ENCODE measurements at regions not wholly inside any gene's neighbourhood (a gene's known extent, or its start where the extent isn't known, plus 50 kb on each side); places are given as distances from the start of the nearest gene placed in this dataset.

DNA sequence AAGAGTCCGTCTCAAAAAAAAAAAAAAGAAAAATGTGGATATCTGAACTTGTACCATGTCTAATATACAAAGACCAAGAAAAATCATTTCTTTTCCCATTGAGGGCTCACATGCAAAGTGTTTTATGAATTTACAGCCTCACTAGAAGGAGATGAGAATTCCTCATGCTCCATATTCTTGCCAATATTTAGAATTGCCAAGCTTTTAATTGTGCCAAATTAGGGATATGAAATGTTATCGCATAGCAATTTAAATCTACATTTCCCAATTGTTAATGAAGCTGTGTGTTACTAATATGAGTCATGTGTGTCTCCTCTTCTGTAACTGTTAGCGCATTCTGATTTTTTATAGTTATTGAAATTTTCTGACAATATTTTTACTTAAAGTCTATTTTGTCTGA is 63.0 kb upstream of the CRYM start:
- TF ChIP-seq, protein P1, sequence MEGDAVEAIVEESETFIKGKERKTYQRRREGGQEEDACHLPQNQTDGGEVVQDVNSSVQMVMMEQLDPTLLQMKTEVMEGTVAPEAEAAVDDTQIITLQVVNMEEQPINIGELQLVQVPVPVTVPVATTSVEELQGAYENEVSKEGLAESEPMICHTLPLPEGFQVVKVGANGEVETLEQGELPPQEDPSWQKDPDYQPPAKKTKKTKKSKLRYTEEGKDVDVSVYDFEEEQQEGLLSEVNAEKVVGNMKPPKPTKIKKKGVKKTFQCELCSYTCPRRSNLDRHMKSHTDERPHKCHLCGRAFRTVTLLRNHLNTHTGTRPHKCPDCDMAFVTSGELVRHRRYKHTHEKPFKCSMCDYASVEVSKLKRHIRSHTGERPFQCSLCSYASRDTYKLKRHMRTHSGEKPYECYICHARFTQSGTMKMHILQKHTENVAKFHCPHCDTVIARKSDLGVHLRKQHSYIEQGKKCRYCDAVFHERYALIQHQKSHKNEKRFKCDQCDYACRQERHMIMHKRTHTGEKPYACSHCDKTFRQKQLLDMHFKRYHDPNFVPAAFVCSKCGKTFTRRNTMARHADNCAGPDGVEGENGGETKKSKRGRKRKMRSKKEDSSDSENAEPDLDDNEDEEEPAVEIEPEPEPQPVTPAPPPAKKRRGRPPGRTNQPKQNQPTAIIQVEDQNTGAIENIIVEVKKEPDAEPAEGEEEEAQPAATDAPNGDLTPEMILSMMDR (conservative IDR thresholded peaks at IDR 0.05 in 1 of 2, IDR thresholded peaks at IDR 0.05 in 1 of 2; ENCODE audit: extremely low read depth in 1 of 2, insufficient read depth in 1 of 2, low read depth in 1 of 2, low read length in 2 of 2), result no peak
- TF ChIP-seq EZH2 (IDR thresholded peaks at IDR 0.05; ENCODE audit: borderline replicate concordance, low read length), result no peak
